K562 (cell line): ENCODE measurements at regions not wholly inside any gene's neighbourhood (a gene's known extent, or its start where the extent isn't known, plus 50 kb on each side); places are given as distances from the start of the nearest gene placed in this dataset.

Source experiments
- CBFB ChIP-seq: sonication (generic); formaldehyde crosslinking; IDR thresholded peaks from 2 replicates; pipeline ENCODE4 v1.4.0; 2020; ENCODE audit warnings: mild to moderate bottlenecking, missing genetic modification reagents
- CEBPB ChIP-seq: fragments of 450-650 bp; IDR thresholded peaks from 2 replicates; pipeline ENCODE4 v1.6.1; 2016; ENCODE audit warnings: missing genetic modification characterization, missing compliant biosample characterization
- CTBP1 ChIP-seq: fragments of 450-650 bp; IDR thresholded peaks from 2 replicates; pipeline ENCODE4 v1.6.1; 2016; ENCODE audit warnings: borderline replicate concordance
- DNMT1 ChIP-seq: fragments of 450-650 bp; IDR thresholded peaks from 2 replicates; pipeline ENCODE4 v1.6.1; 2016; ENCODE audit warnings: antibody characterized with exemption, mild to moderate bottlenecking
- EP400 ChIP-seq: fragments of 450-650 bp; IDR thresholded peaks from 2 replicates; pipeline ENCODE4 v1.6.1; 2017; ENCODE audit warnings: antibody characterized with exemption, mild to moderate bottlenecking, moderate library complexity
- ESRRB ChIP-seq: fragments of 250-450 bp; sonication (Bioruptor Pico); IDR thresholded peaks from 2 replicates; pipeline ENCODE4 v1.5.0; 2020; ENCODE audit warnings: mild to moderate bottlenecking, moderate library complexity, borderline replicate concordance
- ETV1 ChIP-seq: fragments of 450-650 bp; conservative IDR thresholded peaks from 2 replicates; pipeline ENCODE4 v1.6.1; 2016; ENCODE audit warnings: missing genetic modification characterization, control low read depth, low read depth, missing compliant biosample characterization
- GATA2 ChIP-seq: sonication (generic); formaldehyde crosslinking; IDR thresholded peaks from 2 replicates; pipeline ENCODE4 v1.4.0; 2020; ENCODE audit warnings: mild to moderate bottlenecking, missing genetic modification reagents
- GATAD2A ChIP-seq: fragments of 450-650 bp; IDR thresholded peaks from 2 replicates; pipeline ENCODE4 v1.6.1; 2017
- JUND ChIP-seq, 2 experiments: IDR thresholded peaks; 2 replicates in 1 of 2; 3 replicates in 1 of 2; pipeline ENCODE4 v1.6.1; 2011; ENCODE audit warnings: borderline replicate concordance in 2 of 2, low read depth in 2 of 2, low read length in 2 of 2, improper control_type of control experiment in 1 of 2, missing biosample characterization in 1 of 2, missing genetic modification characterization in 1 of 2, missing genetic modification reagents in 1 of 2
- KLF10 ChIP-seq: fragments of 250-450 bp; sonication (Bioruptor Pico); IDR thresholded peaks from 2 replicates; pipeline ENCODE4 v1.6.1; 2021; ENCODE audit warnings: matching md5 sums
- MTA1 ChIP-seq: fragments of 450-650 bp; IDR thresholded peaks from 2 replicates; pipeline ENCODE4 v1.6.1; 2017; ENCODE audit warnings: borderline replicate concordance
- PYGO2 ChIP-seq: fragments of 450-650 bp; IDR thresholded peaks from 2 replicates; pipeline ENCODE4 v1.6.1; 2016; ENCODE audit warnings: mild to moderate bottlenecking, missing genetic modification characterization, moderate library complexity, missing compliant biosample characterization
- TCF3 ChIP-seq: sonication (generic); formaldehyde crosslinking; IDR thresholded peaks from 2 replicates; pipeline ENCODE4 v1.4.0; 2020; ENCODE audit warnings: mild to moderate bottlenecking, missing genetic modification reagents
- YBX1 ChIP-seq: fragments of 450-650 bp; IDR thresholded peaks from 2 replicates; pipeline ENCODE4 v1.7.1; 2016; ENCODE audit warnings: mild to moderate bottlenecking
- ZNF347 ChIP-seq: fragments of 450-650 bp; formaldehyde crosslinking; IDR thresholded peaks from 2 replicates; pipeline ENCODE4 v1.4.0; 2020; ENCODE audit warnings: low read depth, mild to moderate bottlenecking, moderate library complexity
- ZNF57 ChIP-seq: fragments of 450-650 bp; formaldehyde crosslinking; IDR thresholded peaks from 2 replicates; pipeline ENCODE4 v1.4.0; 2020; ENCODE audit warnings: mild to moderate bottlenecking, moderate library complexity
- TF ChIP-seq, protein P1 (sequence below), 2 experiments: fragments of 200-800 bp in 1 of 2; sonication (Bioruptor generic) in 1 of 2; sonication (generic) in 1 of 2; formaldehyde crosslinking in 1 of 2; IDR thresholded peaks in 1 of 2; conservative IDR thresholded peaks in 1 of 2; 2 replicates each; pipeline versions ENCODE4 v1.5.0 to v1.6.1; 2016 to 2020; ENCODE audit warnings: missing compliant biosample characterization in 1 of 2, missing genetic modification characterization in 1 of 2, missing genetic modification reagents in 1 of 2
- TF ChIP-seq, protein P2 (sequence below): fragments of 250-450 bp; sonication (Bioruptor Pico); IDR thresholded peaks from 2 replicates; pipeline ENCODE4 v1.8.0; 2022; ENCODE audit warnings: moderate library complexity, mild to moderate bottlenecking, inconsistent platforms
- TF ChIP-seq, protein P3 (sequence below): fragments of 250-450 bp; sonication (Bioruptor Pico); IDR thresholded peaks from 2 replicates; pipeline ENCODE4 v1.5.0; 2021; ENCODE audit warnings: mild to moderate bottlenecking, moderate library complexity
- TF ChIP-seq, protein P4 (sequence below), 2 experiments: fragments of 250-450 bp in 1 of 2; fragments of 450-650 bp in 1 of 2; sonication (Bioruptor Pico) in 1 of 2; IDR thresholded peaks; 2 replicates each; pipeline versions ENCODE4 v1.6.1 to v1.8.0; 2016 to 2021; ENCODE audit warnings: mild to moderate bottlenecking in 2 of 2, moderate library complexity in 2 of 2, missing compliant biosample characterization in 1 of 2, missing genetic modification characterization in 1 of 2

DNA sequence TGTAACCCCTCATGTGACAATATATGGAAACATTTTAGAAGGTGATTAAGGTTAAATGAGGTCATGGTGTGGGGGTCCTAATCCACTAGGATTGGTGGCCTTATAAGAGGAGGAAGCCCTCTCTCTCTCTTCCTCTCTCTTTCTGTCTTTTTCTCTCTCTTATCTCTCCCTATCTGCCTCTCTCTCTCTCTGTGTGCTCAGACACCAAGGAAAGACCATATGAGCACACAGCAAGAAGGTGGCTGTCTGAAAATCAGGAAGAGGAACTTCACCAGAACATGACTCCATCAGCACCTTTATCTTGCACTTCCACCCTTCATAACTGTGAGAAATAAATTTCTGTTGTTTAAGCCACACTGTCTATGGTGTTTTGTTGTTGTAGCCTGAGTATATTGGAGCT is 1472.2 kb downstream of the PCDH7 start (continued):
- TF ChIP-seq, protein P1, sequence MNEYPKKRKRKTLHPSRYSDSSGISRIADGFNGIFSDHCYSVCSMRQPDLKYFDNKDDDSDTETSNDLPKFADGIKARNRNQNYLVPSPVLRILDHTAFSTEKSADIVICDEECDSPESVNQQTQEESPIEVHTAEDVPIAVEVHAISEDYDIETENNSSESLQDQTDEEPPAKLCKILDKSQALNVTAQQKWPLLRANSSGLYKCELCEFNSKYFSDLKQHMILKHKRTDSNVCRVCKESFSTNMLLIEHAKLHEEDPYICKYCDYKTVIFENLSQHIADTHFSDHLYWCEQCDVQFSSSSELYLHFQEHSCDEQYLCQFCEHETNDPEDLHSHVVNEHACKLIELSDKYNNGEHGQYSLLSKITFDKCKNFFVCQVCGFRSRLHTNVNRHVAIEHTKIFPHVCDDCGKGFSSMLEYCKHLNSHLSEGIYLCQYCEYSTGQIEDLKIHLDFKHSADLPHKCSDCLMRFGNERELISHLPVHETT (CRISPR knock-in tag; conservative IDR thresholded peaks at IDR 0.05 in 1 of 2, IDR thresholded peaks at IDR 0.05 in 1 of 2): no peak
- TF ChIP-seq EP400: no peak
- no peak for TF ChIP-seq ZNF347 (CRISPR knock-in tag)
- peak; percentile 40; the same call in 1 of the 2 replicates for TF ChIP-seq CEBPB (tag)
- TF ChIP-seq, protein P2, sequence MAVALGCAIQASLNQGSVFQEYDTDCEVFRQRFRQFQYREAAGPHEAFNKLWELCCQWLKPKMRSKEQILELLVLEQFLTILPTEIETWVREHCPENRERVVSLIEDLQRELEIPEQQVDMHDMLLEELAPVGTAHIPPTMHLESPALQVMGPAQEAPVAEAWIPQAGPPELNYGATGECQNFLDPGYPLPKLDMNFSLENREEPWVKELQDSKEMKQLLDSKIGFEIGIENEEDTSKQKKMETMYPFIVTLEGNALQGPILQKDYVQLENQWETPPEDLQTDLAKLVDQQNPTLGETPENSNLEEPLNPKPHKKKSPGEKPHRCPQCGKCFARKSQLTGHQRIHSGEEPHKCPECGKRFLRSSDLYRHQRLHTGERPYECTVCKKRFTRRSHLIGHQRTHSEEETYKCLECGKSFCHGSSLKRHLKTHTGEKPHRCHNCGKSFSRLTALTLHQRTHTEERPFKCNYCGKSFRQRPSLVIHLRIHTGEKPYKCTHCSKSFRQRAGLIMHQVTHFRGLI: no peak
- TF ChIP-seq KLF10 (CRISPR knock-in tag): no peak
- peak; percentile 54; the same call in 1 of the 2 replicates for TF ChIP-seq MTA1
- TF ChIP-seq CBFB (CRISPR knock-in tag): no peak
- no peak for TF ChIP-seq ZNF57 (CRISPR knock-in tag)
- TF ChIP-seq, protein P3, sequence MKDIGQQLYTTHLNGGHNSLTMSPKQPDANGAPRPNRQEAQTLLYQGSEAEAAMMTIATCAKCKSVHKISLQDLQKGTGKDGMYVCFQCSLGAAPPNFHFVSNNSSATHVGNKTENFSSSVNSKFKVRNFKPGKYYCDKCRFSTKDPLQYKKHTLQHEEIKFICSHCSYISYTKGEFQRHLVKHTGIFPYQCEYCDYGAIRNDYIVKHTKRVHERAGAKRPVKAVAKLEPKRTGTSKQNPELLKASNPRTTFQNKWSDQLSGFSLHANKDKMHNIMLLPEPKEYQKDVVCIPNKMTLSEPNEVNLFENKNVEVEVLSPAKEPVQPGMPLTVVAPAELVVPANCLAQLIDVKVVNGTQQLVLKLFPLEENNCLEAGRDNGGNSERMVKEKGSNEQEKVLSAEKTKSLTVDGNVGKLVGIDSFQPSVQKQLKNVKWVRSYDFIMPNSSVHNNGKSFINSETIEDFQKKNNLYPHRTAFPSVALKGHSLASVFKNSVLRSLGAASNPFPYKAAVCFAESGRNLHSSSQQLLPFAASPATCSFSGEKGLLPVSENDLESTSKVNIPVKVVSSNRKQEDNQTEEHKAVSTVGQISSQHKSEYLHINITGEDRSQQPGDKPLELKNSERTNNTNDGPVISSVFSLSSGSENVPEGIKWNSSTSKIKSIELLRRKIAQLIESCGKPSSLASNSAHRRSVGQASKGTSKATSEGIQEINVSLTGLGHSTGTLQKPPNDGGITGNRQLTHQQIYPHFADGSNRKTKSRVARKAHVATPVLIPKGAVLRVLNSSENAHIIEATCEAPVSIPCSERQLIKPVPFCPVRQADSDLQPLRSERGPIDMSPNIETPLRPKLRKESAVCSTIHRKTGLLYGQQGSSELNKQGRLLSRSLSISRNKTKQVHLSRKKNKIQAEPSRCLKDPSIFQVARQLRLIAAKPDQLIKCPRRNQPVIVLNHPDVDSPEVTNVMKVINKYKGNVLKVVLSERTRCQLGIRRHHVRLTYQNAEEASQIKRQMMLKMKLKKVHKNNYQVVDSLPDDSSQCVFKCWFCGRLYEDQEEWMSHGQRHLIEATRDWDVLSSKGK (CRISPR knock-in tag): no peak
- TF ChIP-seq YBX1: no peak
- peak; percentile 55; the same call in 1 of the 2 replicates for TF ChIP-seq CTBP1
- peak; percentile 15; the same call in 1 of the 2 replicates for TF ChIP-seq JUND (IDR thresholded peaks at IDR 0.05; ENCODE audit: borderline replicate concordance, low read depth, low read length)
- peak; percentile 50; the same call in 1 of the 3 replicates for TF ChIP-seq JUND (tag; IDR thresholded peaks at IDR 0.05; ENCODE audit: borderline replicate concordance, low read depth, low read length)
- peak; percentile 89; the same call in 1 of the 2 replicates for TF ChIP-seq GATAD2A
- TF ChIP-seq TCF3 (CRISPR knock-in tag): peak; percentile 57
- TF ChIP-seq GATA2 (CRISPR knock-in tag): peak; percentile 89
- TF ChIP-seq, protein P4, sequence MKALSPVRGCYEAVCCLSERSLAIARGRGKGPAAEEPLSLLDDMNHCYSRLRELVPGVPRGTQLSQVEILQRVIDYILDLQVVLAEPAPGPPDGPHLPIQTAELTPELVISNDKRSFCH (CRISPR knock-in tag; IDR thresholded peaks at IDR 0.05): no peak
- TF ChIP-seq, protein P4 (tag; IDR thresholded peaks at IDR 0.05): peak; percentile 64; the same call in 1 of the 2 replicates
- 0 out of 2 replicates have a peak, but pooled peaks have one; percentile 29 for TF ChIP-seq ETV1 (tag)
- no peak for TF ChIP-seq PYGO2
- TF ChIP-seq DNMT1: no peak
- no peak for TF ChIP-seq ESRRB (CRISPR knock-in tag)
